ENCODE measurements at regions not wholly inside any gene's neighbourhood (a gene's known extent, or its start where the extent isn't known, plus 50 kb on each side); places are given as distances from the start of the nearest gene placed in this dataset.
A peak's percentile ranks its signal among the peaks of the same experiment; 100 is the strongest.
"Not testable (repeated sequence)": the region's sequence is repeated elsewhere in the genome, so short reads cannot be mapped to it uniquely, and the experiment has no call there.

- H3K4me3 ChIP-seq (ENCODE audit: low read depth, low read length), result no peak overlapping the region
- TF ChIP-seq CTCF (IDR thresholded peaks at IDR 0.05; ENCODE audit: insufficient read depth, low read depth, low read length, missing control alignments), result no peak
- DNase-seq (ENCODE audit: low read depth), result no peak
Measured at GRCh38 chr6:140007525-140007924, 633.1 kb upstream of the CITED2 start.

GRCh38 chr6:140003217-140003616 lies 628.8 kb upstream of the CITED2 start:
- DNase-seq (ENCODE audit: low read depth), result no peak
- TF ChIP-seq CTCF (IDR thresholded peaks at IDR 0.05; ENCODE audit: insufficient read depth, low read depth, low read length, missing control alignments), result no peak
- no peak overlapping the region for H3K4me3 ChIP-seq (ENCODE audit: low read depth, low read length)

- DNase-seq (ENCODE audit: low read depth), result no peak
- no peak overlapping the region for H3K4me3 ChIP-seq (ENCODE audit: low read depth, low read length)
- TF ChIP-seq CTCF (IDR thresholded peaks at IDR 0.05; ENCODE audit: insufficient read depth, low read depth, low read length, missing control alignments), result no peak
Measured at GRCh38 chr6:140002396-140003022, 628.1 kb upstream of the CITED2 start.

- no peak for DNase-seq (ENCODE audit: low read depth)
- H3K4me3 ChIP-seq (ENCODE audit: low read depth, low read length), result no peak overlapping the region
- no peak for TF ChIP-seq CTCF (IDR thresholded peaks at IDR 0.05; ENCODE audit: insufficient read depth, low read depth, low read length, missing control alignments)
Measured at GRCh38 chr6:140001821-140002341, 627.4 kb upstream of the CITED2 start.

- H3K4me3 ChIP-seq (ENCODE audit: low read depth, low read length), result no peak overlapping the region
Measured at GRCh38 chr6:140001005-140001404, 626.6 kb upstream of the CITED2 start.

GRCh38 chr6:139999661-140000060 lies 625.2 kb upstream of the CITED2 start:
- H3K4me3 ChIP-seq (ENCODE audit: low read depth, low read length); DNase-seq (ENCODE audit: low read depth): not testable (repeated sequence)

More at GRCh38 chr6:140001005-140001404, 626.6 kb upstream of the CITED2 start:
- no peak for TF ChIP-seq CTCF (IDR thresholded peaks at IDR 0.05; ENCODE audit: insufficient read depth, low read depth, low read length, missing control alignments)
- DNase-seq (ENCODE audit: low read depth), result no peak

- not testable (repeated sequence) for H3K4me3 ChIP-seq (ENCODE audit: low read depth, low read length); DNase-seq (ENCODE audit: low read depth)
Measured at GRCh38 chr6:139998478-139998877, 624.0 kb upstream of the CITED2 start.

GRCh38 chr6:139996253-139996834 lies 621.9 kb upstream of the CITED2 start:
- no peak overlapping the region for H3K4me3 ChIP-seq (ENCODE audit: low read depth, low read length)
- DNase-seq (ENCODE audit: low read depth), result peak; percentile 54
- no peak for TF ChIP-seq CTCF (IDR thresholded peaks at IDR 0.05; ENCODE audit: insufficient read depth, low read depth, low read length, missing control alignments)

All from GM12865 (cell line).